HG02623 (cell line): ENCODE measurements at regions not wholly inside any gene's neighbourhood (a gene's known extent, or its start where the extent isn't known, plus 50 kb on each side); places are given as distances from the start of the nearest gene placed in this dataset.

Experiments
- ATAC-seq: cut with Tn5 transposase; IDR thresholded peaks from one replicate; pipeline ENCODE4 v1.9.1; 2021; ENCODE audit warnings: moderate library complexity; ENCODE audit not compliant: unreplicated experiment

DNA sequence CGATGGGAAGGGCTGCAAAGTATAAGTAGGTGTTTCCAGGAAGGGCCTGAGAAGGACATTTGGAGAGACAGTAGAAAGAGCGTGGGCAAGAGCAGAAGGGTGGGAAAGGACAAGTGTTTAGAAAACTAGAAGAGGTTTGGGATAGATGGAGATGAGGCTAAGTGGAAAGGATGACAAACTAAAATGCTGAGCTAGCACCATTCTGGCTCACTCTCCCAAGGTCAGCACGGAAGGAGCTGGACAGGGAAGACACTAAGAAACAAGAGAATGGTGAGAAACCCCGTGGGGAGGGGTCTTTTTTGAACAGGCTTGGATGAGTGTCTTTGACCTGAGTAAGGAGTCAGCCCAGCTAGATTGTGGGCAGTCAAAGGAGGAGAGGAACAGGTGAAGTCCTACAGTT, 286.0 kb downstream of the CDK5RAP2 start:
- no peak for ATAC-seq

DNA sequence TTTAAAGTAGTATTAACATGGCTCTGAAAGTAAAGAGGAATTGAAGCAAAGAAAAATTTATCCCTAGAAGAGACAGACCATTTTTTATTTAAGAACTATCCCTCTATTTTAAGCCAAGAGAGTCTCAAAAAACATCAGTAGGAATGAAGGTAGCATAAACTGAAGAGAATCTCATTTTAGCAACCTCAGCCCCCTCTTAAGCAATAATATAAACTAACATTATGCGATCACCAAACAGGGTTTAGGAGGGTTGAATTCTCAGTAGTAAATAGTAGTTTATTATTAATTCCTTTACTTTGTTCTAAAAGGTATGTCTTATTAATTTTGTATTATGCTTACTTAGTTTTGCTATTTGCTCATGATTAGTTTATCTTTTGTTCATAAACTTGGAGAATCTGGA, 287.4 kb downstream of the CDK5RAP2 start:
- ATAC-seq: no peak

DNA sequence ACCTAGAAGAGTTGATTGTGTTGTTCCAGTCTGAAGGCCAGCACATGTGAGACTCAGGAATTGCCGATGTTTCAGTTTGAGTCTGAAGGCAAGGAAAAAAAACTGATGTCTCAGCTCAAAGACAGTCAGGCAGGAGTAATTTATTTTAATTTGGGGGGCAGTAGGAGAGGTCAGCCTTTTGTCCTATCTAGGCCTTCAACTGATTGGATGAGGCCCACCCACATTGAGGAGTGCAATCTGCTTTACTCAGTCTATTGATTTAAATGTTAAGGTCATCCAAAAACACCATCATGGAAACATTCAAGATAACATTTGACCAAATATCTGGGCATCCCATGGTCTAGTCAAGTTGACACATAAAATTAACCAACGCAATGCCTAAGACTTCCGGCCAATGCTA, 288.9 kb downstream of the CDK5RAP2 start:
- ATAC-seq: no peak

DNA sequence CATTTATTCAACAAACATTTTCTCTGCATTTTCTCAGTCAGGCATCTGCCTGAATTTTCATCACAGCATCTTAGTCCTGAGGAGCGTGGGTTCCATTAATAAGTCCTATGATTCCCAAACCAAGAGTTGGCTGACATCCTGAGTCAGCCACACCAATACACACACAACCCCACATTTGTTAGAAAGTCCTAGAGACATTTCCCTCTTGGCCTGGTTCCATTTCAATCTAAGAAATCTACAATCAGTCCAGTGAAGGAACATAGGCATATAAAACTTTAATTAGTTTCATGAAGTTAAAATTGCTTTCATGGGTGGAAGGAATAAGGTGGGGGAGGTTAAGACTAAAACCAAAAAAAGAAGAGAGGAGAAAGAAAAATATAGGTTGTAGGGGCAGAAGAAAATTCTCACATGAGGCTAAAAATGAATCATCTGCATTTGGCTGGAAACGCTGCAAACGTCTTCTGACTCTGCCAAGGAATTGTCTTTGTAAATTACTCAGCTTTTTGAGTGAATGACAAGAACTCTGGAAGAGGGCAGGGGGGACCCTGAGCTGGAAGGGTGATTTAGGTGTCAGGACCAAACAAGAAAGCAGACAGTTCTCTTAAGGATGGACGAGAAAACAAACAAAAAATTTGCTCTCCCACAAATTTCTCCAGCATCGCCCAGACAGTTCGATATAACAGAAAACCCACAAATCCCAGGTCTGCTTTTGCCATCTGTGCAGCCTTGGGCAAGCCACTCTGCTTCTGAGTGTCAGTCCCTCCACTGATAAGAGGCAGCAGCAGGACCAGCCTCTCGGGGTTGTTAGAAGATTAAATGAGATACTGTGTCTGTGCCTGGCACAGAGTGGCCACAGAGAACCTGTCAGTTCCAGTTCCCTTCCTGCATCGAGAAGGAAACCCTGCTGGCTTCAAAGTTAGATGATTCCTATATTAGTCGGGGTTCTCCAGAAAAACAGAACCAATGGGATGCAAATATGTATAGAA, 289.7 kb downstream of the CDK5RAP2 start:
- ATAC-seq: no peak

DNA sequence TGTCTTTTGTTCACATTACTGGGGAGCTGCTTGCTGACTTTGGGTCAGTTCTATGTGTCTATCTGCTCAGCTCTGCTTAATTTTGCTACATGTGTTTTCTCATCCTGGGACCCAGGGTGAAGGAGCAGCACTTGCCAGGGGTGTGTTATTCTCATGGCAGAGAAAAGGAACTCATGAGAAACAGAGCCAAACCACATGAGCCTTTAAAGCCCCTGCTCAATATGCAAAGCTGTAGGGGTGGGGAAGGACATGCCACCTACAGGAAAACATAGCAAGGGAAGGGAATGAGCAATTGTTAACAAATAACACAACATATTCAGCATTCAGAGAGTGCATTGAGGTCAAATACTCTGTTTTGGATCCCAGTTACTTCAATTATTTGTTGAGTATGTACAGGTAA, 290.9 kb downstream of the CDK5RAP2 start:
- ATAC-seq: no peak

DNA sequence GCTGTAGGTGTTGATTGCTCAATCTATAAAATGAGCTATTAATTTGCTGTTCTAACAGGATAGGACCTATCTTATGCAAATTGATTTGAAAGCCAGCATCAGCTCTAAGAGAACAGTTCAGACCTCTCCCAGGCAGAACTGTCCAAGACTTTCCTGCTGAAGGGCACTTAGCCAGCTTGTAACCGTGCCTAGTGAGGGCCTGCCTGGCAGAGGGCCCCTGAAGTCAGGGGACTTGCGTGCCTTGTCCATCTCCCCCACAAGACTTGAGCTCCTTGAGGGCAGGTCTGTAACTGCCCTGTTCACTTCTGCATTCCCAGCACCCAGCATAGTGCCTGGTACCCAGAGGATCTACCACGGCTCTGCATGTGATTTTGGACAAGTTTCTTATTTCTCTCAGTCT, 293.4 kb downstream of the CDK5RAP2 start:
- ATAC-seq: no peak

DNA sequence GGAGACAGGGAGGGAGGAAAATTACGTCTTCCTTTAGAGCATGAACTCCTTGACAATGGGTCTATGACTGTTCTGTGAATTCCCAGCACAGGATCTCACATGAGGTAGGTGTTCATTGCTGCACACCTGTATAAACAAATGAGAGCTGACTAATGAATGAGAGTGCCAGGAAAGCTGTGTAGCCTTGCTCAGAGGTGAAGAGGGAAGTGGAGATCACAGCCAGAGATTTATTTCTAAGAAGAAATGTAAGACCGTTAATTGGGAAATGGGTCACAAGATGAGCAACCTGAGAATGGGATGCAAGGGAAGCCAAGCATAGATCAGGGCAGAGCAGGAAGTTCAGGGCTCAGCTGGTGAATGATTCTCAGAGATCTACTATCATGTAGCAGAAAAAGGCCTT, 295.1 kb downstream of the CDK5RAP2 start:
- no peak for ATAC-seq

DNA sequence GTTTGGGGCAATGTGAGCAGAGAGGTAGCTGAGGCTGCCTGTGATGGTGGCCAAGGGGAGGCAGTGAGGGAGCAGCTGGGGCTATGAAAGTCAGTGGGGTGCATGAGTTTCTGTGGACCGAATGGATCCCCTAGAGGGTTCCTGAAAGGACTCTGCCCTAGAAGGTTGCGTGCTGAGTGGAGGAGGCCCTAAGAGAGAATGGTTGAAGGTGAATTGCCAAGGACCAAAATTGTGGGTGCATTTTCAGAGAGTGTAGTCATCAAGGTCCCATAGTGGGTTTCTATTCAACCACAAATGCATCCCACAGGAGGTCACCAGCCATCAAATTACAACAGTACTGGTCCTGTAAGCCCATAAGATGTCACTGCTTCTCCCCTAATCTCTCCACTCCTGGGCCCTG, 298.3 kb downstream of the CDK5RAP2 start:
- ATAC-seq: no peak

DNA sequence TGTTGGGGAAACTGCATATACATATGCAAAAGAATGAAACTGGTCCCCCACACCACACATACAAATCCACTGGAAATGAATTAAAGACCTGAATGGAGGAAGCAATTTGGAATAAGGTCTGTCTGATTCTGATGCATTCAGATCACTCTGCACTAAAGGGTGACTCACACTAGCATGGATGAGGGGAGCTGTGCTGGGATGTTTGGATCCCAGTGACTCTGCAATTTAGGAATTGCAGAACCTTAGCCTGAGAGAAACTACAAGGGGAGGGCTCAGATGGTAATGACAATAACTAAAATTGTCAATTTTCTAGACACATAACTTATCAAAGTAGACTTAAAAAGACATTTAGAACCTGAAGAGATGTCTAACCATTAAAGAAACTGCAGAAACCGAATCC, 312.0 kb downstream of the CDK5RAP2 start:
- ATAC-seq: no peak

DNA sequence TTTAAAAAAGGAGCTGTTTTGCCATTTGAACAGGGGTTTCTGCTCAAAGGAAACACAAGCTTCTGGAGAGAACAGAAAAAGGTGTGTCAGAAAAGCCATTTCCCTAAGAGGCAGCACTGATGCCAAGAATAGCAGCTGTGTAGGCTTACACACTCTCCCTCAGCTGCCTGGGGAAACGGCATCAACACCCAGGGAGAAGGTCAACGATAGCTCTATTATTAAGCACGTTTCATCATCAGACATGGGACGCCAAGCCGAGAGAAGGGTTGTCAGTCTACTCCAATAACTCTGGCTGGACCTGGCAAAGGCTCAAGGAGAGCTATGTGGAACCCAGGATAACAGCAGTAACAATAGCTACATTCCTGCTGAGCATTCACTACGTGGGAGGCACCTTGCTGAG, 314.2 kb downstream of the CDK5RAP2 start:
- no peak for ATAC-seq

DNA sequence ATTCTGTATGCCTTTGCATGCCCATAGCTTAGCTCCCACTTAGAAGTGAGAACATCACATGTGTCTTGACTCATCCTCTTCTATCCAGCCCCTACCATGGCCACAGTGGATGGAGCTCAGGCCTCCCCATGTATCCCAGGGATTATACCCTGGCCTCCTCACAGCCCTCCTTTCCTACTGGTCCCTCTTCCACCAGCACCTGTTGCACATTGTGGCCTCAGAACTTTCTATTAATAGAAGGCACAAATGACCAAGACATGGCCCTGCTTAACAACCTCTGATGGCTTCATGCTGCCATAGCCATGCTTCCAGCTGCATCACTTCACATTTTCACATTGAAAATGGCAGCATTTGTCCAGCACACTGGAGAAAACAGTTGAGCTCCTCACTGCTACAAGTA, 315.4 kb downstream of the CDK5RAP2 start:
- no peak for ATAC-seq

DNA sequence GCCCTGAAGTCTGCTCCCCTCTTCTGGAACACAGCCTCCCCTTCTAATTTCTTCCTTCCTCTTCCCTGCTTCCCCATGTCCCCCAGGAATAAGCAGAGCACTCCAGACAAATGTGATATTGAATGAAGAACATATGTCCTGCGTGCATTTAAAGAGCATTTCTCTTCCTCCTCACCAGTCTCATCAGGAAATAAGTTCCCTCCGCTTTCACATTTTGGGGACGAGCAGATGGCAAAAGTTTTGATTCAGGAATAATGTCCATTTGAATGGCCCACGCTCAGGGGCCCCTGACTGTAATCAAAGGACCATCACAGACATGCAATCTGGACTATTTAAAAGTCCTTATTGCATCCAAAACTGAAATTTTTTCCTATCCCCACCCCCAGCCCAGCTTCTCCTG, 316.1 kb downstream of the CDK5RAP2 start:
- ATAC-seq: no peak

DNA sequence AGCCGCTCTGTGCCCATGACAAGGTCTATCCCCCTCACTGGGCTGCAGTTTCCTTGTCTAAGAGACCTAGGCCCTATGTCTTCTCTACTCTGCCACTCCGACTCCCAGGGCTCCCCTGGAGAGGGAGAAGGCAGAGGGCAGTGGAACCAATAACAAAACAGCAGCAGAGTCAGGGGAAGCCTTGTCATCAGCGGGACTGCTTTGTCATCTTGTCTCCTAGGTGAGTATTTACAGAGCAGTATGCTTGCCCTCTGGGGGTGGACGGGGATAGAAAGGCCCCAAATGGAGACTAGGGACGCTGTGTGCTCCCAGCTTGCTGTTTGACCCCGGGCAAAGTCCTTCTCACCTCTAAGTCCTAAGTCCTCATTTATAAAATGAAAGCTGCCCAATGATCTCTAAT, 318.5 kb downstream of the CDK5RAP2 start:
- ATAC-seq: no peak

DNA sequence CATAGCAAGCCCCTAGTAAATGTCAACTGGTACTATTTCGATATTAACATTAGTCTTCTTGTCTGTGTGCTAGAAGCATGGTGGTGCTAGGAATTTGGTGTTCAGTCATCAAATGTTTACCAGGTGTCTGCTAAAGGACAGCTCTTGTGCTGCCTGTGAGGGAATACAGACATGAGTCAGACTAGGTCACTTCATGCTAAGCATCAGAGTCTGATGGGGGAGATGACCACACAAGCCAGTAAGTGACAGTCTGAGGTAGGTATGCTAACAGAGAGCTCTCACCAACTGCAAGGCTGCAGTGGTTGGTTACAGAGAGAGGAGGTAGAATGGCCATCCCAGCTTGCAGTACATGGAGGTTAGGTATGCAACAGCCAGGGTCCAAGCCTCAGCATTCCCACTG, 320.9 kb downstream of the CDK5RAP2 start:
- ATAC-seq: no peak

DNA sequence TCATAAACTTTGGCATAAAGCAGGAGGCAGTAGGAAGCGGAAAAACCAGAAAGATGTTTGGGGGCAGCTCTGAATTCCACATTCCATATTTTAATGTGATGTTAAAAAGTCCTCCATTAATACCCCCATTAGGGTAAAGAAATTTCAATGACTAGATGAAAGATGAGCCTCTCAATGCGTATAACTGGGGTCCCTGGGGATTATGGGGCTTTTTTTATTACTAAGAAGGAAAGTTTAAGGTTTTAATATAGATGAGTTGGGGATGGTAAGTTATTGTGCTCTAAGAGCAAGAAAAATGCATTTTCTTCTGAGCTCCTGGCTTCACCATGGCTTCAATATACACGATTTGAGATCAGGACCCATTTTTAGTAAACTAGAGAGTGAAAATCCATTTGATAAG, 321.9 kb downstream of the CDK5RAP2 start:
- no peak for ATAC-seq

DNA sequence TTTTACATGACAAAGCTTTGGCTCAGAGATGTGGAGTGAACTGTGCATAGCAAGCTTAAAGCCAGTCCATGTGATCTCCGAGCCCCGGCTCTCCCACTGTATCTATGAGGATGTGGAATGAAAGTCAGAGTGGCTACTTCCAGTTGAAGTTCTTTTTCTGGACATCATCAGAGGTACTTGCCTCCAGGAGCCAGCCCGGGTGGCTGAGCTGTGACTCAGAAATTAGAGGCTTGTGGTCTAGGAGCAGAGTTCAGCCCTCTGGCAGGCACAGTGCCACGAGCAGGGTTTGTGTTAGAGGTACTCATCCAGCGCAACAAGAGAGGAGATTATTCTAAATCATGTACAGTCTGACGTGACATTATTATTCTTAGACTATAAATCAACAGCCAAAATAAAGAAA, 322.5 kb downstream of the CDK5RAP2 start:
- no peak for ATAC-seq

DNA sequence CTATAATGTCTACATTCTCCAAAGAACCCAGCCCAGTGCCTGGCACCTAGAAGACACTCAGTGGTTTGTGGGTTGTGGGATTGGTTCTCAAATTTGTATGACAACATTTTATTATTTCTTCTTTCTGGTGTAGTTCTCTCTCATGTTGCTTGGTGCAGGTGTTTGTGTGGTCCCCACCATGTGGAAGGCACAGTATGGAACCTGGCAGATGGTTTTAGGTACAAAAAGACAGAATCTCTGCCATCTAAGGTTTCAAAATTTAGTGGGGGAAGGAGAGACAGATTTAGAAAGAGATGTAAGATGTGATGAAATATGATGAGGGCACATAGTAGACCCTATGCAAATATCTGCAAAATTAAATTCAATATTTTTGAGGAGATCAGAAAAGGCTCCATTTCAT, 323.8 kb downstream of the CDK5RAP2 start:
- ATAC-seq: no peak

DNA sequence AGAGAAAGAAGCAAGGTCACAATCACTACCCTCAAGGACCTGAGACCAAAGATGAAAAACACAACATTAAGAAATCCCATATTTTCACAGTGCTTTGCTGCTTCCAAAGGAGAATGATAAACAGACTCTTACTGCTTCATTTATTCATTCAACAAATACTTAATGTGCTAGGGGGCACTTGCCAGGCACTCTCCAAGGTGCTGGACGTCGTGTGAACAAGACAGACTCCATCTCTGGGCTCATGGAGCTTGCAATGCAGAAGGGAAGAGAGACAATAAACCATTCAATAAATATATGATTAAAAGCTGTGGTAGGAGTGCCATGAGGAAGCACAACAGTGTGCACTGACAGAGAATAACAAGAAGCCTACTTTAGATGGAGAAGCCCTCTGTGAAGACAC, 327.7 kb downstream of the CDK5RAP2 start:
- ATAC-seq: no peak

DNA sequence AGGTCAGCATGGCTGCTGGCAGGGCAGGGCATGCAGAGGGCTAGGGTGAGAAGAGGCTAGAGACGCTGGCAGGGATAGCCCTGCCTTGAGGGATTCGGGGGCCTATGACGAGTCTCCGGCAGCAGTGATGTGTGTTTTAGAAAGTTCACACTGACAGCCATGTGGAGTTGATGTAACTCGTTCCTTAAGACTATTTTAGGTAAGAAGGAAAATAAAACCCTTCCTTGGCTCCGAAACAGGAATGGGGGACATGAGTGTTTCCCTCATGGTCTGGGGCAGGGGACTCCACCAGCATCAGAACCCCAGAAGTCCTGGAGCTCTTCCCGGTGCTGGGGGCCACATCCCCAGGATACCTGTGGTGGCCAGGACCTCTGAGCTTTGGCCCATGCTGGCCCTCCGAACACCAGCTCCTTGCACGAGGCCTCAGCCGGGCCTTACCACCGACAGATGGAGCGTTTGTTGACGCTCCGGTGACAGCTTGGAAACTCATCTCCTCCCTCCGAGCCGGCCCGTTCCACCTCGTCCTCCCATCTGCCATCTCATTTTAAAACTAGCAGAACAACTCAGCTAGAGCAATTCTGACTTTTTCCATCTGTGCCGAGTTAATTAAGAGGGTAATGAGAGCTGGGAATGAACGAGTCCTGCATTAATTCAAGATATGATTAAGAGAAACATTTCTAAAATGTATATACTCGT, 337.7 kb downstream of the CDK5RAP2 start:
- no peak for ATAC-seq

DNA sequence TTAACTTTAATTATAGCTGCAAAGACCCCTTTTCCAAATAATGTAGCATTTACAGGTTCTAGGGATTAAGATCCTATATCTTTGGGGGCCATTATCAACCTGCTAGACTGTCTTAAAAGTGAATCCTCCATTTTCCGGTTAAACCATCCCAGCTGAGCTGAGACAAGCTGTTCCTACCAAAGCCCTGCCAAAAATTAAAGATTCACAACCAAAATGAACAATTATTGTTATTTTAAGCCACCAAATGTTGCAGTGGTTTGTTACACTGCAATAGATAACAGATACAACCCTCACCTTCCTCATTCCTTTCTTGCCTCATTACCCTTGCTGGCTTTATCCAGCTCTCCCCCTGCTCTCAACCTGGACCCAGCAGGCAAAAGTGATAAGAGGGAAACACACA, 343.4 kb downstream of the CDK5RAP2 start:
- ATAC-seq: no peak

DNA sequence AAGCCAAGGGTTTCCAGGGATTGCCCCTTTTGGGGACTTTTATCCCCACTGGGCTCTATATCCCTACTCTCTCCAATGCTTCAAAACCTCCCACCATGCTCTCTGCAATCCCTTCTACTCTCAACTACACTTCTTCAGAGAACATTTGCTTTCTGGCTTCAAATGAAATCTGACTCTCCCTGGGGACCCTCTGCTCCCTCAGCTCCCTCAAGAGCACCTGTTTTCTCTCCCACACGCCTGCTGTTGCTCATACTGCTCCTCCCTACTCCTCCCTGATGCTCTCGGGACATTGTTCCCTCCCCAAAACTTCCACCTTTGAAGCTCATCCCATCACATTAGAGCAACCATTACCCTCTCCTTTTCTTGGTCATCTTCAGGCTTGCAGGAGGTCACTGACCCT, 344.9 kb downstream of the CDK5RAP2 start:
- no peak for ATAC-seq

DNA sequence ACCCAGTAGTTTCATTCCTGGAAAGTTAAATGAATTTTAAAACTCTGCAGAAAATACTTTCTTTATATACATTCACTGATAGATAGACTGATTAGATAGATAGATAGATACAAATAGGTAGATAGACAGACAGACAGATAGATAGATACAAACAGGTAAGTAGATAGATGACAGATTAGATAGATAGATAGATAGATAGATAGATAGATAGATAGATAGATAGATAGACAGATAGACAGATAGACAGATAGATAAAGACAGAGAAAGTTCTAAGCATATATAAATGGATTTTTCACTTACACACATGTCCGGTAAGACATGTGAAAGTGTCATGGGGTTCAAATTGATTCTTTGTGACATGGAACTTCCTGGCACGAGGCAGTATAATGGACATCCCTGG, 349.7 kb downstream of the CDK5RAP2 start:
- no peak for ATAC-seq
